Astrocyte of the spinal cord (primary cell): ENCODE measurements at regions not wholly inside any gene's neighbourhood (a gene's known extent, or its start where the extent isn't known, plus 50 kb on each side); places are given as distances from the start of the nearest gene placed in this dataset.

Experiments
- DNase-seq: peaks from one replicate; pipeline ENCODE4 v3.0.0; 2011; ENCODE audit warnings: low read depth, low spot score
- H3K4me3 ChIP-seq: 2 replicates; pipeline ENCODE4 v1.5.1; 2011; ENCODE audit warnings: low read depth, mild to moderate bottlenecking, low read length, moderate library complexity
- CTCF ChIP-seq: IDR thresholded peaks from 2 replicates; pipeline ENCODE4 v1.5.1; 2012; ENCODE audit warnings: low read depth, mild to moderate bottlenecking, low read length, inconsistent platforms
- in situ Hi-C: cut with HindIII; loops from 2 replicates; pipeline ENCODE4 v1.10.0; 2017; ENCODE audit warnings: low sequenced_read_pairs

- no peak for DNase-seq
- in situ Hi-C loops = no loop called here
- TF ChIP-seq CTCF = no peak
- H3K4me3 ChIP-seq = no peak overlapping the region
These were observed 618.7 kb downstream of the DNAH5 start for GRCh38 chr5:13325765-13326164.

- in situ Hi-C loops = no loop called here
- H3K4me3 ChIP-seq = no peak overlapping the region
- no peak for DNase-seq
- TF ChIP-seq CTCF = no peak
These were observed 621.7 kb downstream of the DNAH5 start for GRCh38 chr5:13322769-13323168.

- DNase-seq = no peak
- in situ Hi-C loops = no loop called here
- no peak overlapping the region for H3K4me3 ChIP-seq
- no peak for TF ChIP-seq CTCF
These were observed 626.8 kb downstream of the DNAH5 start for GRCh38 chr5:13317654-13318053.

DNA sequence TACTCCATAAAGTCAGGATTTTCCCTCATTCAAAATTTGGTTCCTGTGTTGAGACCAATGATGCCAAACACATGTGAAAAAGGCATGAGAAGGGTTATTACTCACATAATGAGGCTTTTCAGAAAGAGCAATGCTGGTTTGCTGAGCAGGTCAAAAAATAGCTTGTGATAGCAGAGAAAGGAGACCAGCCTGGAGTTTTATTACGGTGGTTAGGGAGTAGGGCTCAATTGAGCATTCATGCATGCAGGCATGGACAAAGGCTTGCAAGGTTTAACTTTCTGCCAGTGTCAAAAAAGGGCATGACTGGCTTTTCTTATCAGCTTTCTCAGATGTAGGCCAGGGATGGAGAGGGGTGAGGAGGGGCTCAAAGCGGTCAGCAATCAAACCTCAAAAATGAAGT, 628.3 kb downstream of the DNAH5 start:
- H3K4me3 ChIP-seq = no peak overlapping the region
- TF ChIP-seq CTCF = no peak
- in situ Hi-C loops = no loop called here
- DNase-seq = peak; percentile 32

DNA sequence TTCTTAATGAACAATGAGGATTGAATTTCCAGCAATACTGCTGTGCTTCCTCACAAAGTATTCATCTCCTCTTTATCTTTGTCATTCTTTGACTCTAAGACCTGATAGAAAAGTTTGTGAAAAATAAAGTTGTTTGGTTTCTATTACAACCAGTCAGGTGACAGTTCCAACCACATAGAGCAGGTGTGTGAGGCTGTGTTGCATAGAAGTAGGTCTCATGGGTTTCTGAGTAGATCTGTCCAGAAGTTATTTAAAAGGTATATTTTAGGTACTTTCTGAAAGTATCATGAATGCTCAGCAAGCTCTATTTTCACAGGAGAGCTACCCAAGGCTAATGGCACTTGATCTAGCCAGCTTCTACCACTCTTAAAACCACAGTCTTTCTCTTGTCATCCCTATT, 637.0 kb downstream of the DNAH5 start:
- no peak for TF ChIP-seq CTCF
- in situ Hi-C loops = no loop called here
- DNase-seq = no peak
- H3K4me3 ChIP-seq = no peak overlapping the region

GRCh38 chr5:13303445-13303844, 641.0 kb downstream of the DNAH5 start:
- TF ChIP-seq CTCF = no peak
- in situ Hi-C loops = no loop called here

DNA sequence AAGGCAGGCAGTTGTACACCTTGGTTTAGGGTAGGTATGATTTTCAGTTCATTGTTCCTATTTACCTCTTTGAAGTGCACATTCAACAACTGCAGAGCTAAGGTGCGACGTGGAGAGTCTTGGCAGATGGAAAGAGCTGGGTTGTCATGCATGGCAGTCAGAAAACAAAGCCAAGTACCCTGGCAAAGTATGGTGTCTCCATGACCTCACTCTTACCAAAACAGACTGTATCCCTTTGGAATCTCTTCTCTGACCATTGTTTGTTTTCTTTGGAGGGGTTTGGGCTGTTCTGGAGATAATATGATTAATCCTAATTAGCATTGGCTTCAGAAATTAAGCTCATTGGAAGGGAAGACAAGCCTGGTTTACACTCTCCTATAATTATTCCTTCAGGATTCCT, 665.7 kb downstream of the DNAH5 start:
- in situ Hi-C loops = no loop called here
- peak; percentile 17 for DNase-seq
- no peak overlapping the region for H3K4me3 ChIP-seq
- no peak for TF ChIP-seq CTCF

More at GRCh38 chr5:13303445-13303844, 641.0 kb downstream of the DNAH5 start:
- DNase-seq = no peak
- no peak overlapping the region for H3K4me3 ChIP-seq
